SK-N-MC (cell line): ENCODE measurements at regions not wholly inside any gene's neighbourhood (a gene's known extent, or its start where the extent isn't known, plus 50 kb on each side); places are given as distances from the start of the nearest gene placed in this dataset.
A peak's percentile ranks its signal among the peaks of the same experiment; 100 is the strongest.

Experiments
- DNase-seq: peaks from one replicate; pipeline ENCODE4 v3.0.0-alpha.2; 2011; ENCODE audit warnings: low read depth, low spot score
- H3K27ac ChIP-seq: fragments of 200-600 bp; sonication (generic); 2 replicates; pipeline ENCODE4 v1.5.1; 2016; ENCODE audit warnings: mixed run types
- H3K36me3 ChIP-seq: fragments of 200-600 bp; sonication (generic); 2 replicates; pipeline ENCODE4 v1.6.1; 2017; ENCODE audit warnings: antibody characterized with exemption, low read length, mixed read lengths; ENCODE audit not compliant: insufficient read depth
- H3K4me3 ChIP-seq: fragments of 200-600 bp; sonication (generic); 2 replicates; pipeline ENCODE4 v1.5.1; 2016
- H3K9ac ChIP-seq: fragments of 200-600 bp; sonication (generic); 2 replicates; pipeline ENCODE4 v1.8.0; 2017; ENCODE audit warnings: mixed run types, mixed read lengths; ENCODE audit not compliant: insufficient read length
- H3K9me3 ChIP-seq: fragments of 200-600 bp; sonication (generic); 2 replicates; pipeline ENCODE4 v1.6.1; 2017; ENCODE audit warnings: low read depth, mild to moderate bottlenecking, antibody characterized with exemption, low read length, moderate library complexity, mixed read lengths
- EZH2 ChIP-seq: fragments of 200-600 bp; sonication (generic); IDR thresholded peaks from one replicate; pipeline ENCODE4 v1.6.1; 2017; ENCODE audit warnings: antibody characterized with exemption
- FOXP2 ChIP-seq: optimal IDR thresholded peaks from 2 replicates; pipeline ENCODE3; 2011; ENCODE audit warnings: mild to moderate bottlenecking, moderate library complexity; ENCODE audit not compliant: insufficient read depth; ENCODE audit errors: extremely low read length, control extremely low read depth
- POLR2AphosphoS5 ChIP-seq: IDR thresholded peaks from 2 replicates; pipeline ENCODE4 v1.6.1; 2012; ENCODE audit warnings: mild to moderate bottlenecking, low read depth, low read length, borderline replicate concordance

GRCh38 chr11:38577769-38578168 is 1979.7 kb upstream of the RAG2 start:
- Histone ChIP-seq H3K9ac (no peak overlapping the region), H3K9me3 (0 out of 2 replicates have a peak, but pooled peaks cover 4% of the 10 kb centered on the region), H3K27ac (no peak overlapping the region), H3K36me3 (no peaks in the 10 kb centered on the region), H3K4me3 (no peak overlapping the region)
- TF ChIP-seq FOXP2 = no peak
- TF ChIP-seq POLR2AphosphoS5 = no peak
- TF ChIP-seq EZH2 = no peak
- no peak for DNase-seq

GRCh38 chr11:38562562-38562961 is 1964.5 kb upstream of the RAG2 start:
- DNase-seq = no peak
- no peaks in the 10 kb centered on the region for H3K36me3 ChIP-seq
- no peak overlapping the region for H3K4me3 ChIP-seq
- no peak overlapping the region for H3K9ac ChIP-seq
- TF ChIP-seq EZH2 = no peak
- no peak for TF ChIP-seq FOXP2
- TF ChIP-seq POLR2AphosphoS5 = no peak
- no peak overlapping the region for H3K27ac ChIP-seq
- H3K9me3 ChIP-seq = no peaks in the 10 kb centered on the region

GRCh38 chr11:38553148-38553547 is 1955.1 kb upstream of the RAG2 start:
- TF ChIP-seq EZH2 = no peak
- TF ChIP-seq FOXP2 = no peak
- no peak for TF ChIP-seq POLR2AphosphoS5
- no peaks in the 10 kb centered on the region for H3K9me3 ChIP-seq
- H3K36me3 ChIP-seq = no peaks in the 10 kb centered on the region; the same call in 1 of the 2 replicates
- no peak for DNase-seq
- no peak overlapping the region for H3K9ac ChIP-seq
- no peak overlapping the region for H3K4me3 ChIP-seq
- 0 out of 2 replicates have a peak overlapping the region, but pooled peaks have one; percentile 18 for H3K27ac ChIP-seq

DNA sequence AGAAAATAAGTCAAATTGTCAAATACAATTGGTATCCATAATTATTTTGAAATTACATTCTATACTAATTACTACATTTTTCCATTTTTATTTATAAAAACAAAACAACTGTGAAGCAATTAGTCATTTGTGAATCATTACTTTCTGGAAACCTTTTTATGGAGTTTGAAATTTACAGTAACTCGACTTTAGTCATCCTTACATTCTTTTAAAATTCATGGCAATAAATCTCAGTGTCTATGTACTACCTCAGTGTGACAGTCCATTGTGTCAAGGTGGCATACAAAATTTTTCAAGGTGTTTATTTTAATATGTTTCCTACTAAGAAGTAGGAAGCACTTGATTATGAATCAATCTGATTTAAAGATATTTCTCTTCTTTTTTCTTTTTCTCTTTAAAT is 1949.4 kb upstream of the RAG2 start:
- DNase-seq = no peak
- TF ChIP-seq EZH2 (no peak), FOXP2 (no peak), POLR2AphosphoS5 (no peak)
- no peak overlapping the region for H3K9ac ChIP-seq
- no peak overlapping the region for H3K27ac ChIP-seq
- H3K9me3 ChIP-seq = no peaks in the 10 kb centered on the region
- H3K4me3 ChIP-seq = no peak overlapping the region
- no peaks in the 10 kb centered on the region for H3K36me3 ChIP-seq

- H3K36me3 ChIP-seq = no peaks in the 10 kb centered on the region
- H3K9me3 ChIP-seq = no peaks in the 10 kb centered on the region
- no peak for TF ChIP-seq FOXP2
- no peak for TF ChIP-seq POLR2AphosphoS5
- TF ChIP-seq EZH2 = no peak
- DNase-seq = no peak
- no peak overlapping the region for H3K4me3 ChIP-seq
- H3K27ac ChIP-seq = no peak overlapping the region
- no peak overlapping the region for H3K9ac ChIP-seq
These were observed 1946.0 kb upstream of the RAG2 start for GRCh38 chr11:38543986-38544385.

DNA sequence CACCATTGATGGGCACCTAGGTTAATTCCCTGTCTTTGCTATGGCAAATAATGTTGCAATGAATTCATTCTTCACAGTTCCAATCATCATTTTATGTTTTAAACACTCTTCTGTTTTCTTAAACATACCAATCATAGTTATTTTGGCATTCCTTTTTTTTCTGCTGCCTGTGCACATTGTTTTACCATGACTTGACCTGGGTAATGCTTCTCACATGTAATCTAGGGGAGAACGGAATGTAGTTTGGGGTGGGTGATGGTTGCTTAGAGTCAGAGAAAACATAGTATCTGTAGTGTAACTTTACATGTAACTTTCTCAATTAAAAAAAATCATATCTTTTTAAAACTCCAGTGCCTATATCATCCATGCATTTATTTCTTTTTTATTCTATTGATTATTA is 1945.3 kb upstream of the RAG2 start:
- DNase-seq = no peak
- H3K36me3 ChIP-seq = no peaks in the 10 kb centered on the region
- H3K27ac ChIP-seq = no peak overlapping the region
- no peak overlapping the region for H3K4me3 ChIP-seq
- H3K9me3 ChIP-seq = no peaks in the 10 kb centered on the region
- no peak for TF ChIP-seq EZH2
- TF ChIP-seq POLR2AphosphoS5 = no peak
- no peak for TF ChIP-seq FOXP2
- H3K9ac ChIP-seq = no peak overlapping the region

DNA sequence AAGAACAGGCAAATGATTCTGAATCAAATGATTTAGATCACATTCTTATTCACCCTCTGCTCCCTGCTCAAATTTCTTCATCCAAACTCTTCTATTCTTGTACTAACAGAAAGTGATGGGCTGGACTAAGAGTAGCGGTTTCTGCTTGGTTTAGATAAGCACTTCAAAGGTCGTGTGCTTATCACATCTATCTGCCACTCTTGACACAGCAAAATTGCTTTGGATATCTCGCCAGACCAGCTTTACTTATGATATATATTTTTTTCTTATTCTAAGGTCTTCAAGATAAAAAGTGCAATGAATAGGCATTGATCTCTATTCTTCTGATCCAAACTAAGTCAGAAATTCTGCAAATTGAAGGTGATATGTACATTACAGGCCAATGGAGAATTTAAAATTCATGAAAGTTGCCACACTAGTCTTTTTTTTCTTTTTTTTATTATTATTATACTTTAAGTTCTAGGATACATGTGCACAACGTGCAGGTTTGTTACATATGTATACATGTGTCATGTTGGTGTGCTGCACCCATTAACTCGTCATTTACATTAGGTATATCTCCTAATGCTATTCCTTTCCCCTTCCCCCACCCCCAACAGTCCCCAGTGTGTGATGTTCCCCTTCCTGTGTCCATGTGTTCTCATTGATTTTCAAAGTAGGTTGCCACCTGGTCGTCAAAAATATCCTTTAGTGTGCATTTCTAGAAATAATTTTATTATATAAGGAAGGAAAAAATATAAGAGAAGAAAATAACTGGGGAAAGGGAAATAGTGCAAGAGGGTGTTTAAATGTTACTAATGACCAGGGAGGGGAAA is 1941.0 kb upstream of the RAG2 start:
- Histone ChIP-seq H3K36me3 (no peaks in the 10 kb centered on the region), H3K27ac (no peak overlapping the region), H3K4me3 (no peak overlapping the region), H3K9me3 (no peaks in the 10 kb centered on the region), H3K9ac (no peak overlapping the region)
- TF ChIP-seq FOXP2 = no peak
- no peak for TF ChIP-seq POLR2AphosphoS5
- no peak for TF ChIP-seq EZH2
- no peak for DNase-seq

GRCh38 chr11:38530226-38530625 is 1932.2 kb upstream of the RAG2 start:
- H3K4me3 ChIP-seq = no peak overlapping the region
- H3K36me3 ChIP-seq = no peaks in the 10 kb centered on the region
- H3K9ac ChIP-seq = no peak overlapping the region
- no peak overlapping the region for H3K27ac ChIP-seq
- no peak for DNase-seq
- no peak for TF ChIP-seq POLR2AphosphoS5
- TF ChIP-seq EZH2 = no peak
- TF ChIP-seq FOXP2 = no peak
- no peaks in the 10 kb centered on the region for H3K9me3 ChIP-seq

GRCh38 chr11:38524945-38525344 is 1926.9 kb upstream of the RAG2 start:
- Histone ChIP-seq H3K36me3 (no peaks in the 10 kb centered on the region), H3K27ac (no peak overlapping the region), H3K9ac (no peak overlapping the region), H3K4me3 (no peak overlapping the region), H3K9me3 (no peaks in the 10 kb centered on the region)
- TF ChIP-seq POLR2AphosphoS5 = no peak
- no peak for TF ChIP-seq EZH2
- TF ChIP-seq FOXP2 = no peak
- DNase-seq = no peak
